GM23338 (cell line): ENCODE measurements at regions not wholly inside any gene's neighbourhood (a gene's known extent, or its start where the extent isn't known, plus 50 kb on each side); places are given as distances from the start of the nearest gene placed in this dataset.

Experiments used
- CREB1 ChIP-seq: fragments of 250-450 bp; sonication (Bioruptor Pico); IDR thresholded peaks from 2 replicates; pipeline ENCODE4 v1.5.0; 2020; ENCODE audit warnings: low read depth, mild to moderate bottlenecking, moderate library complexity
- EZH2 ChIP-seq: fragments of 200-600 bp; sonication (generic); IDR thresholded peaks from one replicate; pipeline ENCODE4 v1.8.0; 2017; ENCODE audit warnings: antibody characterized with exemption, mild to moderate bottlenecking, low read depth; ENCODE audit not compliant: unreplicated experiment
- JUNB ChIP-seq: IDR thresholded peaks from one replicate; pipeline ENCODE4 v1.6.1; 2016; ENCODE audit warnings: antibody characterized with exemption; ENCODE audit not compliant: unreplicated experiment
- POLR2AphosphoS5 ChIP-seq: IDR thresholded peaks from 2 replicates; pipeline ENCODE4 v1.6.1; 2016; ENCODE audit warnings: antibody characterized with exemption, low read depth
- TF ChIP-seq, protein P1 (sequence below), 2 experiments: fragments of 200-600 bp in 1 of 2; sonication (generic) in 1 of 2; conservative IDR thresholded peaks; 2 replicates each; pipeline versions ENCODE4 v1.5.1 to v1.6.1; 2016 to 2017; ENCODE audit warnings: antibody characterized with exemption in 2 of 2, low read depth in 2 of 2, mild to moderate bottlenecking in 2 of 2, moderate library complexity in 1 of 2
- TF ChIP-seq, protein P2 (sequence below): IDR thresholded peaks from 2 replicates; pipeline ENCODE4 v1.6.1; 2016; ENCODE audit warnings: antibody characterized with exemption
- TF ChIP-seq, protein P3 (sequence below): IDR thresholded peaks from one replicate; pipeline ENCODE4 v1.6.1; 2018; ENCODE audit warnings: antibody characterized with exemption; ENCODE audit not compliant: unreplicated experiment
- TF ChIP-seq, protein P4 (sequence below): fragments of 250-450 bp; sonication (Bioruptor Pico); IDR thresholded peaks from 2 replicates; pipeline ENCODE4 v1.5.0; 2020; ENCODE audit warnings: mild to moderate bottlenecking, moderate library complexity

DNA sequence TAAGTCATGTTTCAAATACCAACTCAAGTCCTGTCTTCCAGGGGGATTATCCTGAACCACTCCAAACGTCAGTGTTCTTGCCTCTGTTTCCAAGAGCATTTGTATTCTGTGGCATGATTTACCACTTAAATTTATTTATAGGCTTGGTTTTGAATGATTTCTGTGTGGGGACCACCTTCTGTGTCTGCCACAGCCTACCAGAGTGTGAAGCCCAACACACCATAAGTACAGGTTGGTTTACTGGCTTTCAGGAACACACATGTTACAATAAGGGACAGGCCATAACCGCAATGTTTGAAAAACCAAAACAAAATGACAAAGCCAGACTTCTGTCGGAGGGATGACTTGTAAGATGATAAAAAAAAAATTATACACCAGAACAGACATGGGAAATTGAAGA lies 56.5 kb upstream of the MAP3K7 start:
- TF ChIP-seq, protein P1, sequence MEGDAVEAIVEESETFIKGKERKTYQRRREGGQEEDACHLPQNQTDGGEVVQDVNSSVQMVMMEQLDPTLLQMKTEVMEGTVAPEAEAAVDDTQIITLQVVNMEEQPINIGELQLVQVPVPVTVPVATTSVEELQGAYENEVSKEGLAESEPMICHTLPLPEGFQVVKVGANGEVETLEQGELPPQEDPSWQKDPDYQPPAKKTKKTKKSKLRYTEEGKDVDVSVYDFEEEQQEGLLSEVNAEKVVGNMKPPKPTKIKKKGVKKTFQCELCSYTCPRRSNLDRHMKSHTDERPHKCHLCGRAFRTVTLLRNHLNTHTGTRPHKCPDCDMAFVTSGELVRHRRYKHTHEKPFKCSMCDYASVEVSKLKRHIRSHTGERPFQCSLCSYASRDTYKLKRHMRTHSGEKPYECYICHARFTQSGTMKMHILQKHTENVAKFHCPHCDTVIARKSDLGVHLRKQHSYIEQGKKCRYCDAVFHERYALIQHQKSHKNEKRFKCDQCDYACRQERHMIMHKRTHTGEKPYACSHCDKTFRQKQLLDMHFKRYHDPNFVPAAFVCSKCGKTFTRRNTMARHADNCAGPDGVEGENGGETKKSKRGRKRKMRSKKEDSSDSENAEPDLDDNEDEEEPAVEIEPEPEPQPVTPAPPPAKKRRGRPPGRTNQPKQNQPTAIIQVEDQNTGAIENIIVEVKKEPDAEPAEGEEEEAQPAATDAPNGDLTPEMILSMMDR (conservative IDR thresholded peaks at IDR 0.05; ENCODE audit: low read depth in 2 of 2) = no peak
- TF ChIP-seq EZH2 = no peak
- no peak for TF ChIP-seq POLR2AphosphoS5
- TF ChIP-seq, protein P2, sequence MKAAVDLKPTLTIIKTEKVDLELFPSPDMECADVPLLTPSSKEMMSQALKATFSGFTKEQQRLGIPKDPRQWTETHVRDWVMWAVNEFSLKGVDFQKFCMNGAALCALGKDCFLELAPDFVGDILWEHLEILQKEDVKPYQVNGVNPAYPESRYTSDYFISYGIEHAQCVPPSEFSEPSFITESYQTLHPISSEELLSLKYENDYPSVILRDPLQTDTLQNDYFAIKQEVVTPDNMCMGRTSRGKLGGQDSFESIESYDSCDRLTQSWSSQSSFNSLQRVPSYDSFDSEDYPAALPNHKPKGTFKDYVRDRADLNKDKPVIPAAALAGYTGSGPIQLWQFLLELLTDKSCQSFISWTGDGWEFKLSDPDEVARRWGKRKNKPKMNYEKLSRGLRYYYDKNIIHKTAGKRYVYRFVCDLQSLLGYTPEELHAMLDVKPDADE = no peak
- no peak for TF ChIP-seq JUNB
- TF ChIP-seq, protein P3, sequence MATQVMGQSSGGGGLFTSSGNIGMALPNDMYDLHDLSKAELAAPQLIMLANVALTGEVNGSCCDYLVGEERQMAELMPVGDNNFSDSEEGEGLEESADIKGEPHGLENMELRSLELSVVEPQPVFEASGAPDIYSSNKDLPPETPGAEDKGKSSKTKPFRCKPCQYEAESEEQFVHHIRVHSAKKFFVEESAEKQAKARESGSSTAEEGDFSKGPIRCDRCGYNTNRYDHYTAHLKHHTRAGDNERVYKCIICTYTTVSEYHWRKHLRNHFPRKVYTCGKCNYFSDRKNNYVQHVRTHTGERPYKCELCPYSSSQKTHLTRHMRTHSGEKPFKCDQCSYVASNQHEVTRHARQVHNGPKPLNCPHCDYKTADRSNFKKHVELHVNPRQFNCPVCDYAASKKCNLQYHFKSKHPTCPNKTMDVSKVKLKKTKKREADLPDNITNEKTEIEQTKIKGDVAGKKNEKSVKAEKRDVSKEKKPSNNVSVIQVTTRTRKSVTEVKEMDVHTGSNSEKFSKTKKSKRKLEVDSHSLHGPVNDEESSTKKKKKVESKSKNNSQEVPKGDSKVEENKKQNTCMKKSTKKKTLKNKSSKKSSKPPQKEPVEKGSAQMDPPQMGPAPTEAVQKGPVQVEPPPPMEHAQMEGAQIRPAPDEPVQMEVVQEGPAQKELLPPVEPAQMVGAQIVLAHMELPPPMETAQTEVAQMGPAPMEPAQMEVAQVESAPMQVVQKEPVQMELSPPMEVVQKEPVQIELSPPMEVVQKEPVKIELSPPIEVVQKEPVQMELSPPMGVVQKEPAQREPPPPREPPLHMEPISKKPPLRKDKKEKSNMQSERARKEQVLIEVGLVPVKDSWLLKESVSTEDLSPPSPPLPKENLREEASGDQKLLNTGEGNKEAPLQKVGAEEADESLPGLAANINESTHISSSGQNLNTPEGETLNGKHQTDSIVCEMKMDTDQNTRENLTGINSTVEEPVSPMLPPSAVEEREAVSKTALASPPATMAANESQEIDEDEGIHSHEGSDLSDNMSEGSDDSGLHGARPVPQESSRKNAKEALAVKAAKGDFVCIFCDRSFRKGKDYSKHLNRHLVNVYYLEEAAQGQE = no peak
- no peak for TF ChIP-seq CREB1 (CRISPR knock-in tag)
- TF ChIP-seq, protein P4, sequence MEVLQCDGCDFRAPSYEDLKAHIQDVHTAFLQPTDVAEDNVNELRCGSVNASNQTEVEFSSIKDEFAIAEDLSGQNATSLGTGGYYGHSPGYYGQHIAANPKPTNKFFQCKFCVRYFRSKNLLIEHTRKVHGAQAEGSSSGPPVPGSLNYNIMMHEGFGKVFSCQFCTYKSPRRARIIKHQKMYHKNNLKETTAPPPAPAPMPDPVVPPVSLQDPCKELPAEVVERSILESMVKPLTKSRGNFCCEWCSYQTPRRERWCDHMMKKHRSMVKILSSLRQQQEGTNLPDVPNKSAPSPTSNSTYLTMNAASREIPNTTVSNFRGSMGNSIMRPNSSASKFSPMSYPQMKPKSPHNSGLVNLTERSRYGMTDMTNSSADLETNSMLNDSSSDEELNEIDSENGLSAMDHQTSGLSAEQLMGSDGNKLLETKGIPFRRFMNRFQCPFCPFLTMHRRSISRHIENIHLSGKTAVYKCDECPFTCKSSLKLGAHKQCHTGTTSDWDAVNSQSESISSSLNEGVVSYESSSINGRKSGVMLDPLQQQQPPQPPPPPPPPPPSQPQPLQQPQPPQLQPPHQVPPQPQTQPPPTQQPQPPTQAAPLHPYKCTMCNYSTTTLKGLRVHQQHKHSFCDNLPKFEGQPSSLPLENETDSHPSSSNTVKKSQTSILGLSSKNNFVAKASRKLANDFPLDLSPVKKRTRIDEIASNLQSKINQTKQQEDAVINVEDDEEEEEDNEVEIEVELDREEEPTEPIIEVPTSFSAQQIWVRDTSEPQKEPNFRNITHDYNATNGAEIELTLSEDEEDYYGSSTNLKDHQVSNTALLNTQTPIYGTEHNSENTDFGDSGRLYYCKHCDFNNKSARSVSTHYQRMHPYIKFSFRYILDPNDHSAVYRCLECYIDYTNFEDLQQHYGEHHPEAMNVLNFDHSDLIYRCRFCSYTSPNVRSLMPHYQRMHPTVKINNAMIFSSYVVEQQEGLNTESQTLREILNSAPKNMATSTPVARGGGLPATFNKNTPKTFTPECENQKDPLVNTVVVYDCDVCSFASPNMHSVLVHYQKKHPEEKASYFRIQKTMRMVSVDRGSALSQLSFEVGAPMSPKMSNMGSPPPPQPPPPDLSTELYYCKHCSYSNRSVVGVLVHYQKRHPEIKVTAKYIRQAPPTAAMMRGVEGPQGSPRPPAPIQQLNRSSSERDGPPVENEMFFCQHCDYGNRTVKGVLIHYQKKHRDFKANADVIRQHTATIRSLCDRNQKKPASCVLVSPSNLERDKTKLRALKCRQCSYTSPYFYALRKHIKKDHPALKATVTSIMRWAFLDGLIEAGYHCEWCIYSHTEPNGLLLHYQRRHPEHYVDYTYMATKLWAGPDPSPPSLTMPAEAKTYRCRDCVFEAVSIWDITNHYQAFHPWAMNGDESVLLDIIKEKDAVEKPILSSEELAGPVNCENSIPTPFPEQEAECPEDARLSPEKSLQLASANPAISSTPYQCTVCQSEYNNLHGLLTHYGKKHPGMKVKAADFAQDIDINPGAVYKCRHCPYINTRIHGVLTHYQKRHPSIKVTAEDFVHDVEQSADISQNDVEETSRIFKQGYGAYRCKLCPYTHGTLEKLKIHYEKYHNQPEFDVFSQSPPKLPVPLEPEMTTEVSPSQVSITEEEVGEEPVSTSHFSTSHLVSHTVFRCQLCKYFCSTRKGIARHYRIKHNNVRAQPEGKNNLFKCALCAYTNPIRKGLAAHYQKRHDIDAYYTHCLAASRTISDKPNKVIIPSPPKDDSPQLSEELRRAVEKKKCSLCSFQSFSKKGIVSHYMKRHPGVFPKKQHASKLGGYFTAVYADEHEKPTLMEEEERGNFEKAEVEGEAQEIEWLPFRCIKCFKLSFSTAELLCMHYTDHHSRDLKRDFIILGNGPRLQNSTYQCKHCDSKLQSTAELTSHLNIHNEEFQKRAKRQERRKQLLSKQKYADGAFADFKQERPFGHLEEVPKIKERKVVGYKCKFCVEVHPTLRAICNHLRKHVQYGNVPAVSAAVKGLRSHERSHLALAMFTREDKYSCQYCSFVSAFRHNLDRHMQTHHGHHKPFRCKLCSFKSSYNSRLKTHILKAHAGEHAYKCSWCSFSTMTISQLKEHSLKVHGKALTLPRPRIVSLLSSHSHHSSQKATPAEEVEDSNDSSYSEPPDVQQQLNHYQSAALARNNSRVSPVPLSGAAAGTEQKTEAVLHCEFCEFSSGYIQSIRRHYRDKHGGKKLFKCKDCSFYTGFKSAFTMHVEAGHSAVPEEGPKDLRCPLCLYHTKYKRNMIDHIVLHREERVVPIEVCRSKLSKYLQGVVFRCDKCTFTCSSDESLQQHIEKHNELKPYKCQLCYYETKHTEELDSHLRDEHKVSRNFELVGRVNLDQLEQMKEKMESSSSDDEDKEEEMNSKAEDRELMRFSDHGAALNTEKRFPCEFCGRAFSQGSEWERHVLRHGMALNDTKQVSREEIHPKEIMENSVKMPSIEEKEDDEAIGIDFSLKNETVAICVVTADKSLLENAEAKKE (CRISPR knock-in tag) = no peak
